Breast epithelium (tissue), 4 donors: ENCODE measurements at regions not wholly inside any gene's neighbourhood (a gene's known extent, or its start where the extent isn't known, plus 50 kb on each side); places are given as distances from the start of the nearest gene placed in this dataset.

Experiments
- DNase-seq, 2 donors: peaks; one replicate each; pipeline ENCODE4 v3.0.0-alpha.2; 2019; ENCODE audit warnings: low spot score in 2 of 2
- H3K27ac ChIP-seq, 2 donors: fragments of 200-600 bp; sonication (generic) in 1 of 2; one replicate each; pipeline ENCODE4 v1.5.1; 2016 to 2019; ENCODE audit warnings: mild to moderate bottlenecking in 1 of 2
- H3K27me3 ChIP-seq, 2 donors: fragments of 200-600 bp; sonication (generic) in 1 of 2; one replicate each; pipeline versions ENCODE4 v1.5.1 to v1.6.0; 2017 to 2019; ENCODE audit warnings: control low read depth in 1 of 2, mild to moderate bottlenecking in 1 of 2
- H3K36me3 ChIP-seq: fragments of 200-600 bp; one replicate; pipeline ENCODE4 v1.5.1; 2019
- H3K4me1 ChIP-seq, 2 donors: fragments of 200-600 bp; sonication (generic); one replicate each; pipeline ENCODE4 v1.5.1; 2016 to 2019; ENCODE audit warnings: control low read depth in 1 of 2
- H3K4me3 ChIP-seq, 3 donors: fragments of 200-600 bp; sonication (generic); 1 replicate in 2 of 3; 2 replicates in 1 of 3; pipeline ENCODE4 v1.5.1; 2016 to 2019; ENCODE audit warnings: mild to moderate bottlenecking in 3 of 3, moderate library complexity in 2 of 3
- H3K9me3 ChIP-seq, 2 donors: fragments of 200-600 bp; sonication (generic) in 1 of 2; one replicate each; pipeline ENCODE4 v1.5.1; 2016 to 2019; ENCODE audit warnings: control low read depth in 1 of 2
- POLR2A ChIP-seq: fragments of 450-650 bp; IDR thresholded peaks from one replicate; pipeline ENCODE4 v1.6.1; 2016; ENCODE audit warnings: antibody characterized with exemption, mild to moderate bottlenecking, moderate library complexity
- POLR2AphosphoS5 ChIP-seq, 3 donors: sonication (generic); formaldehyde crosslinking; IDR thresholded peaks; one replicate each; pipeline ENCODE4 v1.6.1; 2017; ENCODE audit warnings: antibody characterized with exemption in 3 of 3
- intact Hi-C: fragments of 100-400 bp; cut with DNase I; formaldehyde crosslinking; loops from one replicate; pipeline ENCODE4 v1.15.1; 2023; ENCODE audit warnings: low total_unique reads
- TF ChIP-seq, protein P1 (sequence below), 3 donors: fragments of 450-650 bp; IDR thresholded peaks; one replicate each; pipeline ENCODE4 v1.5.1; 2016 to 2017; ENCODE audit warnings: antibody characterized with exemption in 3 of 3, mild to moderate bottlenecking in 3 of 3, moderate library complexity in 3 of 3

DNA sequence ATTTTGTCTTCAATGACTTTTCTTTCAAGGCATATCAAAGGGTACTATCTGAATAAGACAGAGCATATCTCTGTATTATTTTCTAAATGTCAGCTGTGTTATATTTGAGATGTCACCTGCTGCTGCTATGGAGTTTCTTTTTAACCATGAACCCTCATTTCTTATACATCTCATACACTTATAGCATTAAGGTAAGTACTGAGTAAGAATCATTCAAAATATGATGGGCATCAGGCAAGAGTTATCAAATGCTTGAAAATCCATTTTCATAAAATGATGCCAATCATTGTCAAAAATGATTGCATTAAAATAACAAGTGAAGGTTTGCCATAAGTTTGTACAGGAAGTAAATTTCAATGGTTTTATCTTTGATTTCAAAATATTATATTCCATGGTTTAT lies 2005.0 kb upstream of the PCDH20 start:
- no peaks in the 10 kb centered on the region for H3K9me3 ChIP-seq
- DNase-seq: no peak
- H3K4me3 ChIP-seq: no peak overlapping the region
- H3K4me1 ChIP-seq: no peaks in the 10 kb centered on the region
- no peaks in the 10 kb centered on the region for H3K27me3 ChIP-seq
- H3K36me3 ChIP-seq: no peaks in the 10 kb centered on the region
- no peak overlapping the region for H3K27ac ChIP-seq
- intact Hi-C loops: no loop called here
- TF ChIP-seq POLR2AphosphoS5 (IDR thresholded peaks at IDR 0.05) (no peak), POLR2A (no peak)
- TF ChIP-seq, protein P1, sequence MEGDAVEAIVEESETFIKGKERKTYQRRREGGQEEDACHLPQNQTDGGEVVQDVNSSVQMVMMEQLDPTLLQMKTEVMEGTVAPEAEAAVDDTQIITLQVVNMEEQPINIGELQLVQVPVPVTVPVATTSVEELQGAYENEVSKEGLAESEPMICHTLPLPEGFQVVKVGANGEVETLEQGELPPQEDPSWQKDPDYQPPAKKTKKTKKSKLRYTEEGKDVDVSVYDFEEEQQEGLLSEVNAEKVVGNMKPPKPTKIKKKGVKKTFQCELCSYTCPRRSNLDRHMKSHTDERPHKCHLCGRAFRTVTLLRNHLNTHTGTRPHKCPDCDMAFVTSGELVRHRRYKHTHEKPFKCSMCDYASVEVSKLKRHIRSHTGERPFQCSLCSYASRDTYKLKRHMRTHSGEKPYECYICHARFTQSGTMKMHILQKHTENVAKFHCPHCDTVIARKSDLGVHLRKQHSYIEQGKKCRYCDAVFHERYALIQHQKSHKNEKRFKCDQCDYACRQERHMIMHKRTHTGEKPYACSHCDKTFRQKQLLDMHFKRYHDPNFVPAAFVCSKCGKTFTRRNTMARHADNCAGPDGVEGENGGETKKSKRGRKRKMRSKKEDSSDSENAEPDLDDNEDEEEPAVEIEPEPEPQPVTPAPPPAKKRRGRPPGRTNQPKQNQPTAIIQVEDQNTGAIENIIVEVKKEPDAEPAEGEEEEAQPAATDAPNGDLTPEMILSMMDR (IDR thresholded peaks at IDR 0.05): no peak

DNA sequence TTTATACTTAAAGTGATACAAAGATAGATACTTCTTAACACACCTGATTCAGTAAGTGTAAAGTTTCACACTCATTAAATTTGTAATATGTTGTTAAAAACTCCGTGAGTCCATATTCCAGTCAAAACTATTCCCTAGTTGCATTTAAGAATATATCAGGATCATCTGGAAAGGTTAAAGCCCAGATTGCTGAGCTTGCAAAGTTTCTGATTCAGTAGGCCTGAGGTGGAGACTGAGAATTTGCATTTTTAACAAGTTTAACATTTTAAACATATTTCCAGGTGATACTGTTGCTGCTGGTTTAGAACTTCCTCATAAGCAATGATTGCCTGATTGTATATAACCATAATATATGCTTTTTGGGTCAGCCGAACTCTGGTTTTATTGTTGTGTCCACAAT lies 1998.6 kb upstream of the PCDH20 start:
- Histone ChIP-seq H3K9me3 (no peaks in the 10 kb centered on the region), H3K27ac (no peak overlapping the region), H3K36me3 (no peaks in the 10 kb centered on the region), H3K27me3 (no peaks in the 10 kb centered on the region), H3K4me1 (no peaks in the 10 kb centered on the region), H3K4me3 (no peak overlapping the region)
- no peak for DNase-seq
- TF ChIP-seq POLR2A: no peak
- TF ChIP-seq, protein P1 (IDR thresholded peaks at IDR 0.05): no peak
- TF ChIP-seq POLR2AphosphoS5 (IDR thresholded peaks at IDR 0.05): no peak
- intact Hi-C loops: no loop called here

DNA sequence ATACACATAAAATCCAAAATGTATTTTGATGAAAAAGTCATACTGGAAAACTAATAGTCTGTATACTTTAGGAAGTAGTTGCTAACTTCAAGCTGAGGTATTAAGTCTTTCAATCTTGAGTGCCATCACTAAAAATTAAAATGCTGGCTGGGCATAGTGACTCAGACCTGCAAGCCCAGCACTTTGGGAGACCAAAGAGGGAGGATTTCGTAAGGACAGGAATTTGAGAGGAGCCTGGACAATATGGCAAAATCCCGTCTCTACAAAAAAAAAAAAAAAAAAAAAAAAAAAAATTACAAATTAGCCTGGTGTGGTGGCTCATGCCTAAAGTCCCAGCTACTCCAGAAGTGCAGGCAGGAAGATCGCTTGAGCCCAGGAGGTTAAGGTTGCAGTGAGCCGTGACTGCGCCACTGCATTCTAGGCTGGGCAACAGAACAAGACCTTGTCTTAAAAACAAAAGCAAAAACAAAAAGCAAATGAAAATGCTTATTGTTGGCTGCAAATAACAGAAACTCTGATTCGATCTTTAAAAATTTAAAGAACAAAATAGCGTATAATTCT lies 1994.2 kb upstream of the PCDH20 start:
- Histone ChIP-seq H3K4me3 (no peak overlapping the region), H3K27ac (no peak overlapping the region), H3K36me3 (no peaks in the 10 kb centered on the region), H3K27me3 (no peaks in the 10 kb centered on the region), H3K9me3 (no peaks in the 10 kb centered on the region), H3K4me1 (no peaks in the 10 kb centered on the region)
- no peak for DNase-seq
- intact Hi-C loops: no loop called here
- no peak for TF ChIP-seq POLR2AphosphoS5 (IDR thresholded peaks at IDR 0.05)
- no peak for TF ChIP-seq POLR2A
- TF ChIP-seq, protein P1 (IDR thresholded peaks at IDR 0.05): no peak

DNA sequence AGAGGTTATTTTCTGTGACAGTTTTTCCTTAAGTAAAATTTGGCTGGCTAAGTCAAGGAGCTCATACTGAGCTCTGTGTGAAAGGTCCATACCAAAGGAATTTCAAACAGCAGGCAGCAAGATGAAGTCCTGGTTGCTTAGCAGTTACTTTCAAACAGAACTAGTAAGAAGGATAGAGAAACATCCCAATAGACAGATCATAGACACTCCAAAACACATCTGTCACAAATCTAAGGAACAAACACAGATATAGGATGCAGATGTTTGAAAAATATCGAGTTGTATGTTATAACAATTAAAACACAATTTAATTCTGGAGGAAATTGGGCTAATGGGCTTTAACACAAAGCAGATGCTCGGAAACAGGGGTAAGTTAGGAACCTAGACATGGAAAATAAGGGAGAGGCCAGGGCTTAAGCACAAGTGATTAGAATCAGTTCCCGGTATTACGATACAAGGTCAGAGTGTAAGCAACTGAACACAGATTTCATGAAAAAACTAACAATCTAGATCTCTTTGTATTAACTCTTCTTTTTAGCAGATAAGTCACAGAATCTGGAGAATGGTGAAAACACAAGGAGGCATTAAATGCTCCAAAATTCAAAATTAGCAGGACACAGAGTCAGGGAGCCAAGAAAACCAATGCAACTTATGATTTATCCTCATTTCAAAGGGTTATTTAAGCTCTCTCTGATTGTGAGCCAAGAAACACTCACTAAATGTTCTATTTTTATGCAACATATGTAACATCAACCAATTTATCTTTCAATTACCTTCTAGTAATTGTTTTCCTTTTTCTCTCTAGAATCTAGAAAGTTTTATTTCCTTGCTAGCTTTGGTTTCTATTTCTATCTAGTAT lies 1992.9 kb upstream of the PCDH20 start:
- H3K9me3 ChIP-seq: no peaks in the 10 kb centered on the region
- TF ChIP-seq, protein P1 (IDR thresholded peaks at IDR 0.05): no peak
- TF ChIP-seq POLR2A (no peak), POLR2AphosphoS5 (IDR thresholded peaks at IDR 0.05) (no peak)
- no peak for DNase-seq
- H3K27me3 ChIP-seq: no peaks in the 10 kb centered on the region
- no peak overlapping the region for H3K27ac ChIP-seq
- H3K36me3 ChIP-seq: no peaks in the 10 kb centered on the region
- no peak overlapping the region for H3K4me3 ChIP-seq
- no peaks in the 10 kb centered on the region for H3K4me1 ChIP-seq
- intact Hi-C loops: no loop called here

DNA sequence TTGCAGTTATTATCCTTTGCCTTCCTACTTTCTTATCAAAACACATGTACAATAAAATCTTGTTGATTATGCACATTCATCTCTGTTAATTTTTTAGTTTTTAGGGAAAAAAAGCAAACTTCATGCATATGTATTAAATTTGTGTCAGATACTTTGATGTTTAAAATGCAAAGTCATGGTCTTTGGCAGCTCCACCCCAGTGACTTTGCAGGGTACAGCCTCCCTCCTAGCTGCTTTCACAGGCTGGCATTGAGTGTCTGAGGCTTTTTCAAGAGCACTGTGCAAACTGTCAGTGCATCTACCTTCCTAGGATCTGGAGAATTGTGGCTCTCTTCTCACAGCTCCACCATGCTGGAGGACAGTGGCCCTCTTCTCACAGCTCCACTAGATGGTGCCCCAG lies 1988.1 kb upstream of the PCDH20 start:
- no peak overlapping the region for H3K27ac ChIP-seq
- H3K4me1 ChIP-seq: no peaks in the 10 kb centered on the region
- DNase-seq: no peak
- intact Hi-C loops: no loop called here
- no peaks in the 10 kb centered on the region for H3K36me3 ChIP-seq
- H3K27me3 ChIP-seq: no peaks in the 10 kb centered on the region
- TF ChIP-seq POLR2A (no peak), POLR2AphosphoS5 (IDR thresholded peaks at IDR 0.05) (no peak)
- TF ChIP-seq, protein P1 (IDR thresholded peaks at IDR 0.05): no peak
- H3K9me3 ChIP-seq: no peaks in the 10 kb centered on the region
- H3K4me3 ChIP-seq: no peak overlapping the region
